NCI-H128 (cell line): ENCODE measurements at regions not wholly inside any gene's neighbourhood (a gene's known extent, or its start where the extent isn't known, plus 50 kb on each side); places are given as distances from the start of the nearest gene placed in this dataset.

Source experiments
- DNase-seq: peaks from one replicate; lab custom pipeline; 2025; ENCODE audit not compliant: unreplicated experiment; lab: John Stamatoyannopoulos, UW

DNA sequence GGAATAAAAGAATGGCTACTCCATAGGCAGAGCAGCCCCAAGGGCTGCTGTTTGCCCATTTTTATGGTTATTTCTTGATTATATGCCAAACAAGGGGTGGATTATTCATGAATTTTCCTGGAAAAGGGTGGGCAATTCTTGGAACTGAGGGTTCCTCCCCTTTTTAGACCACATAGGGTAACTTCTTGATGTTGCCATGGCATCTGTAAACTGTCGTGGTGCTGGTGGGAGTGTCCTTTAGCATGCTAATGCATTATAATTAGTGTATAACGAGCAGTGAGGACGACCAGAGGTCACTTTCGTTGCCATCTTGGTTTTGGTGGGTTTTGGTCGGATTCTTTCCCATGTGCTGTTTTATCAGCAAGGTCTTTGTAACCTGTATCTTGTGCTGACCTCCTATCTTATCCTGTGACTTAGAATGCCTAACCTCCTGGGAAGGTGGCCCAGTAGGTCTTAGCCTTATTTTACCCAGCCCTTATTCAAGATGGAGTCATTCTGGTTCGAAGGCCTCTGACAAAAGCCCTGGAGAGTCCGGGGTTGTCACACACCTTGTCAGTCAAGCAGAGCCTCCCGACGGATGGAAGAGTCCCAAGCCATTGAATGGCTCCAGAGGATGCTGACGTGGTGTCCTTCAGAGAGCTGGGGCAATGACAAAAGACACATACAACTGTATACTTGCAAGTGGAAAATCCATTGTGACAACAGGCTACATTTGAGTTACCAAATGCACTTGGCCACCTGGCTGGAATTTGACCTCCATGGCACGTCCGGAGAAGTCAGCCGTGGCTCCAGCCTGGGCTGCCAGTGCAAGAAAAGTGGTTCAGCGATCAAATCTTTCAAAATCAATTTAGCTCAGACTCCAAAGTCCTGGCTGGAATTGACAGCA lies 67.1 kb upstream of the CLINT1 start:
- DNase-seq: no peak

DNA sequence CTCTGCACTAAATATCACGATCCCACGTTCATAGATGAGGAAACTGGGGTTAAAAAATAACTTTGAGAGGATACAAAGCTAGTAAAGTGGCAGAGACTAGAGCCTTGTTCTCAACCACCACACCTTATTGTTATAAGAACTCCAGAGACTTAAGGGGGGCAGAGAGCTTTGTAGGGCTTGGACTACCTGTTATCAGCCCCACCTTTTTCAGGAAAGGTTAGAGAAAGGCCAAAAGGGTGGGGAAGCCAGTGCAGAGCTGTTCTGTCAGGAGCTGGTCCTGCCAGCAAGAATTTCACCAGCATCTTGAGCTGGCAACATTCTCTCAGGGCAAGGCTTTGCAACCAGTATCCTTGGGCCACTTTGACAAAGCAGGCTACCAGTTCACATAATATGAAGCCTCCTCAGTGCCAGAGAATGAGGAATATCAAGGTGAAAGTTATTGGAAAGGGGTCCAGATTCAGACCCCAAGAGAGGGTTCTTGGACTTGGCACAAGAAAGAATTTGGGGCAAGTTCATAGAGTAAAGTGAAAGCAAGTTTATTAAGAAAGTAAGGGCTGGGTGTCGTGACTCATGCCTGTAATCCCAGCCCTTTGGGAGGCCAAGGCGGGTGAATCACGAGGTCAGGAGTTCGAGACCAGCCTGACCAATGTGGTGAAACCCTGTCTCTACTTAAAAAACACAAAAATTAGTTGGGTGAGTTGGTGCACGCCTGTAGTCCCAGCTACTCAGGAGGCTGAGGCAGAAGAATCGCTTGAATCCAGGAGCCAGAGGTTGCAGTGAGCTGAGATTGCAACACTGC lies 66.2 kb upstream of the CLINT1 start:
- DNase-seq: no peak

DNA sequence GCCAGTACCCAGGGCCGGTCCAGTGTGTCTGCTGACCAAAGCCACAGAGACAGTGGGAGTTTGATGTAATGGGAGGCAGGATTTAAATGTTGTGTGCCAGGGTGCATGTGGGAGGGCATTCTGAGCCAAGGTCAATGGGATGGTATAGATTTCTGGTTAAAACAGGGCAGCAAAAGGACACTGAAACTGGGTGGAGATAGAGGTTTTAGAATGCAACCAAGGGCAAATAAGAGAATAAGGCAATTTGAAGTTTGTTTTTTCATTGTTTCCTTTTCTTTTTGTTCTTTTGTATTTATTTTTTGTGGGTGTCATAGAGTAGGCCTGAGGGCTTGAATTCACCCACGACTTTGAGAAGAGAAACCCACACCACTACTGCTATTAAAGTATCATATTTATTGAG lies 65.5 kb upstream of the CLINT1 start:
- DNase-seq: no peak

- DNase-seq: no peak
These were observed 64.8 kb upstream of the CLINT1 start for GRCh38 chr5:157923765-157924164.

GRCh38 chr5:157922026-157922425 lies 63.1 kb upstream of the CLINT1 start:
- DNase-seq: no peak

- no peak for DNase-seq
These were observed 61.9 kb upstream of the CLINT1 start for GRCh38 chr5:157920828-157921170.

DNA sequence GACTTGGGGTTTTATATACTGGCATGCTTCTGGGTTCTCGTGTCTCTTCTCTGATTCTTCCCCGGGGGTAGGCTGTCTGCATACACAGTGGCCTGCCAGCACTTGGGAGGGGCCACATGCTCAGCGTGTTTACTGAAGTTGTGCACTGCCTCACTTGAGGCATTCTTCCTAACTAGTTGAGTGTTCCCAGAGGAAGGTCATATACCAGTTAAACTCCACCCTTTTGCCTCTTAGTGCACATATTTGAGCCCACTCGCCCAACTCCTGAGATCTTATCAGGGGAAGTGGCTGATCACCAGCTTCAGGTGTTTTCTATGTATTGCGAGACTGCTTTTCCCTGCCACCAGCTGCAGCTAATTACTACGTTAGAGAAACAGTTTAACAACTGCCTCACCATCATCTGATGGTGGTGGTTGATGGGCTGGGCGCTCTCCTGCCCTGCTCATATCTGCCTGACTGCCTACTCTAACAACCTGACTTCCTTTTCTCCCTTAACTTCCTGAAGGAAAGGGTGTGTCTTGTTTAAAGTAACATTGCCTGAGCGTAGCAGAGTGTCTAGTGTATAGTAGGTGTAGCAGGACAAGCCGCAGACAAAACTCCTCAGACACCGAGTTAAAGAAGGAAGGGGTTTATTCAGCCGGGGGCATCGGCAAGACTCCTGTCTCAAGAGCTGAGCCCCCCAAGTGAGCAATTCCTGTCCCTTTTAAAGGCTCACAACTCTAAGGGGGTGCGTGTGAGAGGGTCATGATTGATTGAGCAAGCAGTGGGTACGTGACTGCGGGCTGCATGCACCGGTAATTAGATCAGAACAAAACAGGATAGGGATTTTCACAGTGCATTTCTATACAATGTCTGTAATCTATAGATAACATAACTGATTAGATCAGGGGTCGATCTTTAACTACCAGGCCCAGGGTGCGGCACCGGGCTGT lies 60.1 kb upstream of the CLINT1 start:
- no peak for DNase-seq

GRCh38 chr5:157917899-157918809 lies 59.2 kb upstream of the CLINT1 start:
- no peak for DNase-seq

DNA sequence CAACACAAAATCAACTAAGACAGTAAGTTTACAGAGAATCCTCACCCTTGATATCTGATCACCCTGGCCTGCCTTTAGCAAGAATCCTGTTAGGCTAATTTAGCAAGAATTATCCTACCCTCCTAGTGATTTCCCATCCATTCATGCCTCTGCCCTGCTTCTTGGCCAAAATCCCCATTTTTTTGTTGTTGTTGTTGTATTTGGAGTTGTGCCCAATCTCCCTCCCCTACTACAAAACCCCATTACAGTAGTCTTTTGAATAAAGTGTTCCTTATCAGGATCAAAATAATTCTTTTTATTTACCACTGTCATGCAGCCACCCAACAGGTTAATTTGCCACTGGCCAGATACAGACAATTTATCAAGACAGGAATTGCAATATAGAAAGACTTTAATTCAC lies 58.5 kb upstream of the CLINT1 start:
- no peak for DNase-seq

DNA sequence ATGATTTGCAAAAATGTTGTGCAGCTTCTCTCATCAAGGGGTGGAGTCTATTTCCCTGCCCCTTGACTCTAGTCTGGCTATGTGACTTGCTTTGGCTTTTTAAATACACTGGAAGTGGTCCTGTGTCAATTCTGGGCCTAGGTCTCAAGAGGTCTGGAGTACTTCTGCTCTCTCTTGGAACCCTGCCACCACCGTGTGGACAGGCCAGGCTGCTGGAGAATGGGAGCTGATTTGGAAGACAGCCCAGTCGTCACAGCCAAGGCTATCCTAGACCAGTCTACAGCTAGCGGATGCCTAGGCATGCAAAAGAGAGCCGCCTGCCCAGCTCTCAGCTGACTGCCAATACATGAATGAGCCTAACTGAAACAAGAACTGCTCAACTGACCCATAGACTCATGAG lies 56.7 kb upstream of the CLINT1 start:
- DNase-seq: peak; percentile 7

- no peak for DNase-seq
These were observed 55.3 kb upstream of the CLINT1 start for GRCh38 chr5:157914151-157914788.

- no peak for DNase-seq
These were observed 54.6 kb upstream of the CLINT1 start for GRCh38 chr5:157913575-157913974.

- DNase-seq: peak; percentile 61
These were observed 53.8 kb upstream of the CLINT1 start for GRCh38 chr5:157912621-157913325.

GRCh38 chr5:157911568-157911967 lies 52.6 kb upstream of the CLINT1 start:
- no peak for DNase-seq
